Uterus (tissue), 2 donors: ENCODE measurements at regions not wholly inside any gene's neighbourhood (a gene's known extent, or its start where the extent isn't known, plus 50 kb on each side); places are given as distances from the start of the nearest gene placed in this dataset.

Experiments used
- CTCF ChIP-seq, 4 experiments: fragments of 200-600 bp in 2 of 4; fragments of 450-650 bp in 2 of 4; sonication (generic) in 2 of 4; IDR thresholded peaks; one replicate each; pipeline ENCODE4 v1.5.1; 2016 to 2019; ENCODE audit warnings: antibody characterized with exemption in 4 of 4, mild to moderate bottlenecking in 2 of 4, moderate library complexity in 1 of 4
- POLR2A ChIP-seq, 2 donors: fragments of 450-650 bp; IDR thresholded peaks; one replicate each; pipeline ENCODE4 v1.6.1; 2016; ENCODE audit warnings: antibody characterized with exemption in 2 of 2, mild to moderate bottlenecking in 1 of 2, moderate library complexity in 1 of 2

- TF ChIP-seq CTCF (IDR thresholded peaks at IDR 0.05) = no peak
- no peak for TF ChIP-seq POLR2A (IDR thresholded peaks at IDR 0.05)
These were observed 221.0 kb upstream of the TPM1 start for GRCh38 chr15:62821384-62822131.
